ENCODE measurements at regions not wholly inside any gene's neighbourhood (a gene's known extent, or its start where the extent isn't known, plus 50 kb on each side); places are given as distances from the start of the nearest gene placed in this dataset.

GRCh38 chr3:178482981-178483380 lies 53.3 kb upstream of the KCNMB2 start:
- Histone ChIP-seq H3K27ac (ENCODE audit: insufficient read depth, low read depth, low read length) (no peak overlapping the region), H3K4me1 (ENCODE audit: control insufficient read depth, extremely low read depth, insufficient read depth, low read length) (no peaks in the 10 kb centered on the region), H3K9ac (replicated peaks; ENCODE audit: extremely low read depth, insufficient read depth, low read length) (no peak overlapping the region), H3K4me3 (replicated peaks in 1 of 3; ENCODE audit: insufficient read depth in 1 of 3, low read depth in 1 of 3, low read length in 3 of 3) (no peak overlapping the region), H3K9me1 (replicated peaks; ENCODE audit: control insufficient read depth, extremely low read depth, insufficient read depth, low read length) (no peaks in the 10 kb centered on the region), H3K9me3 (replicated peaks; ENCODE audit: control insufficient read depth, insufficient read depth, low read length) (no peaks in the 10 kb centered on the region), H3K79me2 (ENCODE audit: control insufficient read depth, insufficient read depth, low read length) (no peaks in the 10 kb centered on the region), H2AFZ (ENCODE audit: low read depth, low read length) (no peak overlapping the region), H3K4me2 (ENCODE audit: insufficient read depth, low read length) (no peak overlapping the region), H4K20me1 (replicated peaks; ENCODE audit: control insufficient read depth, extremely low read depth, insufficient read depth, low read length) (no peaks in the 10 kb centered on the region), H3K36me3 (ENCODE audit: control insufficient read depth in 2 of 2, extremely low read depth in 1 of 2, insufficient read depth in 2 of 2, low read length in 2 of 2) (no peaks in the 10 kb centered on the region), H3K27me3 (ENCODE audit: control insufficient read depth in 2 of 2, insufficient read depth in 2 of 2, low read length in 2 of 2) (peaks cover 0 to 2% of the 10 kb centered on the region in 2 experiments)
- no peak for FAIRE-seq
- TF ChIP-seq GATA2 (IDR thresholded peaks at IDR 0.05; ENCODE audit: insufficient read depth, insufficient read length, low read depth, low read length), result no peak
- TF ChIP-seq FOS (IDR thresholded peaks at IDR 0.05; ENCODE audit: borderline replicate concordance, insufficient read depth, low read length), result no peak
- TF ChIP-seq POLR2AphosphoS5 (IDR thresholded peaks at IDR 0.05; ENCODE audit: insufficient read depth, low read depth, low read length), result no peak
- no peak for TF ChIP-seq POLR2A (IDR thresholded peaks at IDR 0.05; ENCODE audit: low read depth, low read length)
- ChIA-PET POLR2A (no interaction called here), CTCF (no interaction called here)
- intact Hi-C loops (cut with micrococcal nuclease) (no loop called here), dilution Hi-C loops (cut with MboI; ENCODE audit: extremely low pct_ligation_motif_present, low sequenced_read_pairs) (no loop called here)
- no TSS peak for BruUV-seq (replicated peaks)
- no peak for DNase-seq (ENCODE audit: low read depth, low spot score)

DNA sequence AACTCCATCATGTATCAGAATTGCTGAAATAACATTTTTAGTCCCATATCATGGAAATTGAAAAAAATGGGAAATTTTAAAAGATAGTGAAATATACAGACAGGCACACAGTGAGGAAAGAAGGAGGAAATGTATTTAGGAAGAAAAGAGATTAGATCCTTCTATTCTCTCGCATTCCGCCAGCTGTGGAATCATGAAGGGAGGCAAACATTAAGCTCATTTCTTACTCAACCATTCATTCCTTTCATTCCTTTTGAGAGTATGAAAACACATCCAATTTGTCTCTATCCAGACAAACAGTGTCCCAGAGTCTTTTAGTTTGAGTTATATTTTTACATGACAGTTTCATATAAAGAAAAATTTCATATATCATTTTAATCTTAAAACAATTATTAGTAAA lies 52.5 kb upstream of the KCNMB2 start:
- Histone ChIP-seq H3K27ac (ENCODE audit: insufficient read depth, low read depth, low read length) (no peak overlapping the region), H4K20me1 (replicated peaks; ENCODE audit: control insufficient read depth, extremely low read depth, insufficient read depth, low read length) (no peaks in the 10 kb centered on the region), H3K4me3 (replicated peaks in 1 of 3; ENCODE audit: insufficient read depth in 1 of 3, low read depth in 1 of 3, low read length in 3 of 3) (no peak overlapping the region), H3K27me3 (ENCODE audit: control insufficient read depth in 2 of 2, insufficient read depth in 2 of 2, low read length in 2 of 2) (peaks cover 0 to 2% of the 10 kb centered on the region in 2 experiments), H3K79me2 (ENCODE audit: control insufficient read depth, insufficient read depth, low read length) (no peaks in the 10 kb centered on the region), H3K4me2 (ENCODE audit: insufficient read depth, low read length) (no peak overlapping the region), H3K36me3 (ENCODE audit: control insufficient read depth in 2 of 2, extremely low read depth in 1 of 2, insufficient read depth in 2 of 2, low read length in 2 of 2) (no peaks in the 10 kb centered on the region), H3K9me1 (replicated peaks; ENCODE audit: control insufficient read depth, extremely low read depth, insufficient read depth, low read length) (no peaks in the 10 kb centered on the region), H2AFZ (ENCODE audit: low read depth, low read length) (no peak overlapping the region), H3K9me3 (replicated peaks; ENCODE audit: control insufficient read depth, insufficient read depth, low read length) (no peaks in the 10 kb centered on the region), H3K4me1 (ENCODE audit: control insufficient read depth, extremely low read depth, insufficient read depth, low read length) (no peaks in the 10 kb centered on the region), H3K9ac (replicated peaks; ENCODE audit: extremely low read depth, insufficient read depth, low read length) (no peak overlapping the region)
- ChIA-PET CTCF (no interaction called here), POLR2A (no interaction called here)
- intact Hi-C loops (cut with micrococcal nuclease) (no loop called here), dilution Hi-C loops (cut with MboI; ENCODE audit: extremely low pct_ligation_motif_present, low sequenced_read_pairs) (no loop called here)
- no peak for FAIRE-seq
- BruUV-seq (replicated peaks), result no TSS peak
- TF ChIP-seq MYC (IDR thresholded peaks at IDR 0.05; ENCODE audit: low read depth, low read length) (no peak), GATA2 (IDR thresholded peaks at IDR 0.05; ENCODE audit: insufficient read depth, insufficient read length, low read depth, low read length) (no peak), JUN (IDR thresholded peaks at IDR 0.05; ENCODE audit: borderline replicate concordance, insufficient read depth, insufficient read length, low read depth) (no peak), POLR2AphosphoS5 (IDR thresholded peaks at IDR 0.05; ENCODE audit: insufficient read depth, low read depth, low read length) (no peak), POLR2A (IDR thresholded peaks at IDR 0.05; ENCODE audit: low read depth, low read length) (no peak), MAX (IDR thresholded peaks at IDR 0.05; ENCODE audit: insufficient read depth, insufficient read length) (no peak), EZH2 (IDR thresholded peaks at IDR 0.05; ENCODE audit: borderline replicate concordance, low read depth, low read length, severe bottlenecking) (no peak), FOS (IDR thresholded peaks at IDR 0.05; ENCODE audit: borderline replicate concordance, insufficient read depth, low read length) (no peak)
- TF ChIP-seq, protein P1, sequence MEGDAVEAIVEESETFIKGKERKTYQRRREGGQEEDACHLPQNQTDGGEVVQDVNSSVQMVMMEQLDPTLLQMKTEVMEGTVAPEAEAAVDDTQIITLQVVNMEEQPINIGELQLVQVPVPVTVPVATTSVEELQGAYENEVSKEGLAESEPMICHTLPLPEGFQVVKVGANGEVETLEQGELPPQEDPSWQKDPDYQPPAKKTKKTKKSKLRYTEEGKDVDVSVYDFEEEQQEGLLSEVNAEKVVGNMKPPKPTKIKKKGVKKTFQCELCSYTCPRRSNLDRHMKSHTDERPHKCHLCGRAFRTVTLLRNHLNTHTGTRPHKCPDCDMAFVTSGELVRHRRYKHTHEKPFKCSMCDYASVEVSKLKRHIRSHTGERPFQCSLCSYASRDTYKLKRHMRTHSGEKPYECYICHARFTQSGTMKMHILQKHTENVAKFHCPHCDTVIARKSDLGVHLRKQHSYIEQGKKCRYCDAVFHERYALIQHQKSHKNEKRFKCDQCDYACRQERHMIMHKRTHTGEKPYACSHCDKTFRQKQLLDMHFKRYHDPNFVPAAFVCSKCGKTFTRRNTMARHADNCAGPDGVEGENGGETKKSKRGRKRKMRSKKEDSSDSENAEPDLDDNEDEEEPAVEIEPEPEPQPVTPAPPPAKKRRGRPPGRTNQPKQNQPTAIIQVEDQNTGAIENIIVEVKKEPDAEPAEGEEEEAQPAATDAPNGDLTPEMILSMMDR (IDR thresholded peaks at IDR 0.05; ENCODE audit: extremely low read depth in 1 of 2, insufficient read depth in 1 of 2, low read depth in 1 of 2, low read length in 2 of 2), result no peak
- DNase-seq (ENCODE audit: low read depth, low spot score), result no peak
